OCI-LY7 (cell line): ENCODE measurements at regions not wholly inside any gene's neighbourhood (a gene's known extent, or its start where the extent isn't known, plus 50 kb on each side); places are given as distances from the start of the nearest gene placed in this dataset.
A peak's percentile ranks its signal among the peaks of the same experiment; 100 is the strongest.

Experiments
- BruUV-seq: library from RNA; stranded (reverse); fragments of 400-500 nt; replicated peaks from 2 replicates; lab custom pipeline; 2021; lab: Mats Ljungman, UMichigan
- CTCF ChIA-PET: fragments of 300-600 bp; sonication (Branson Sonifier 250); formaldehyde crosslinking; loops from one replicate; lab custom pipeline; 2022; ENCODE audit warnings: antibody characterized with exemption; ENCODE audit not compliant: unreplicated experiment; lab: Charles Lee
- POLR2A ChIA-PET: fragments of 300-600 bp; sonication (Branson Sonifier 250); formaldehyde crosslinking; loops from one replicate; lab custom pipeline; 2022; ENCODE audit warnings: antibody characterized with exemption; lab: Charles Lee
- DNase-seq: peaks from one replicate; pipeline ENCODE4 v3.0.0-alpha.2; 2015; ENCODE audit warnings: low spot score
- H2AFZ ChIP-seq: fragments of 200-600 bp; sonication (generic), shearing (Covaris generic); 2 replicates; pipeline ENCODE4 v1.6.1; 2014; ENCODE audit warnings: mild to moderate bottlenecking, antibody characterized with exemption, low read length, moderate library complexity
- H3K27ac ChIP-seq: fragments of 200-600 bp; sonication (generic); 2 replicates; pipeline ENCODE4 v1.5.1; 2014; ENCODE audit warnings: mixed run types, low read depth, mild to moderate bottlenecking, moderate library complexity, low read length, inconsistent platforms; ENCODE audit not compliant: poor library complexity, severe bottlenecking
- H3K36me3 ChIP-seq: fragments of 200-600 bp; sonication (generic); 2 replicates; pipeline ENCODE4 v1.6.1; 2014; ENCODE audit warnings: mild to moderate bottlenecking, antibody characterized with exemption, low read length, moderate library complexity, mixed read lengths; ENCODE audit not compliant: insufficient read depth
- H3K4me1 ChIP-seq: fragments of 200-600 bp; sonication (generic); 2 replicates; pipeline ENCODE4 v1.5.1; 2014; ENCODE audit warnings: mild to moderate bottlenecking, low read length; ENCODE audit not compliant: insufficient read depth, poor library complexity, severe bottlenecking
- H3K4me2 ChIP-seq: fragments of 200-600 bp; sonication (generic); 2 replicates; pipeline ENCODE4 v1.6.1; 2014; ENCODE audit warnings: mild to moderate bottlenecking, low read length
- H3K4me3 ChIP-seq: fragments of 200-600 bp; sonication (generic); 2 replicates; pipeline ENCODE4 v1.5.1; 2014; ENCODE audit warnings: mild to moderate bottlenecking, low read depth, low read length; ENCODE audit not compliant: poor library complexity, severe bottlenecking
- H3K79me2 ChIP-seq: fragments of 200-600 bp; sonication (generic); 2 replicates; pipeline ENCODE4 v1.6.1; 2016; ENCODE audit warnings: low read depth, mild to moderate bottlenecking, low read length, moderate library complexity, mixed read lengths; ENCODE audit not compliant: insufficient read depth
- H3K9me2 ChIP-seq: fragments of 200-600 bp; sonication (generic); 2 replicates; pipeline ENCODE4 v1.6.1; 2016; ENCODE audit warnings: mild to moderate bottlenecking, low read length, mixed read lengths; ENCODE audit not compliant: insufficient read depth
- H3K9me3 ChIP-seq: fragments of 200-600 bp; sonication (generic); 2 replicates; pipeline ENCODE4 v1.6.1; 2014; ENCODE audit warnings: mild to moderate bottlenecking, mixed run types, low read length, mixed read lengths
- H4K20me1 ChIP-seq: fragments of 200-600 bp; sonication (generic); 2 replicates; pipeline ENCODE4 v1.6.1; 2014; ENCODE audit warnings: mild to moderate bottlenecking, antibody characterized with exemption, low read length, moderate library complexity, mixed read lengths; ENCODE audit not compliant: insufficient read depth
- CTCF ChIP-seq: fragments of 200-600 bp; sonication (generic); conservative IDR thresholded peaks from 2 replicates; pipeline ENCODE4 v1.5.1; 2014; ENCODE audit warnings: mild to moderate bottlenecking, antibody characterized with exemption, low read length, moderate library complexity, mixed read lengths
- EZH2phosphoT487 ChIP-seq: fragments of 200-600 bp; sonication (generic); IDR thresholded peaks from 2 replicates; pipeline ENCODE4 v1.6.1; 2018; ENCODE audit warnings: low read depth, borderline replicate concordance, mild to moderate bottlenecking, mixed run types, antibody characterized with exemption, low read length, moderate library complexity, mixed read lengths
- intact Hi-C: fragments of 100-400 bp; cut with micrococcal nuclease; formaldehyde crosslinking; loops from one replicate; pipeline ENCODE4 v1.10.0; 2022; ENCODE audit not compliant: unreplicated experiment

GRCh38 chr14:86662334-86662733 lies 1132.4 kb downstream of the FLRT2 start:
- Histone ChIP-seq H3K4me2 (no peak overlapping the region), H3K9me2 (no peaks in the 10 kb centered on the region), H3K9me3 (no peaks in the 10 kb centered on the region), H3K4me3 (no peak overlapping the region), H3K27ac (no peak overlapping the region), H4K20me1 (no peaks in the 10 kb centered on the region), H3K4me1 (no peaks in the 10 kb centered on the region), H2AFZ (no peak overlapping the region), H3K36me3 (no peaks in the 10 kb centered on the region), H3K79me2 (no peaks in the 10 kb centered on the region)
- intact Hi-C loops: no loop called here
- POLR2A ChIA-PET: interaction anchor here (0.6 kb wide), 1 partner anchor 25 kb away, joined by 3 read pairs; no protein-coding TSS in a partner anchor
- CTCF ChIA-PET: no interaction called here
- BruUV-seq: no TSS peak
- no peak for DNase-seq
- TF ChIP-seq CTCF: no peak
- no peak for TF ChIP-seq EZH2phosphoT487

GRCh38 chr14:86654558-86655184 lies 1124.7 kb downstream of the FLRT2 start:
- Histone ChIP-seq H3K4me3 (no peak overlapping the region), H2AFZ (no peak overlapping the region), H3K79me2 (no peaks in the 10 kb centered on the region), H3K9me2 (no peaks in the 10 kb centered on the region), H3K9me3 (no peaks in the 10 kb centered on the region), H4K20me1 (no peaks in the 10 kb centered on the region), H3K4me1 (no peaks in the 10 kb centered on the region), H3K27ac (no peak overlapping the region), H3K36me3 (no peaks in the 10 kb centered on the region), H3K4me2 (no peak overlapping the region)
- CTCF ChIA-PET: no interaction called here
- no TSS peak for BruUV-seq
- TF ChIP-seq CTCF (peak; percentile 88), EZH2phosphoT487 (no peak)
- intact Hi-C loops: loop anchor here (10.0 kb wide), 1 partner anchor 410 kb away; no protein-coding TSS in a partner anchor
- DNase-seq: peak; percentile 49
- POLR2A ChIA-PET: interaction anchor here (0.7 to 1.2 kb wide), 2 partner anchors 10 to 962 kb away, joined by 3 read pairs; no protein-coding TSS in a partner anchor

GRCh38 chr14:86652526-86652925 lies 1122.6 kb downstream of the FLRT2 start:
- DNase-seq: no peak
- H3K9me2 ChIP-seq: no peaks in the 10 kb centered on the region
- no peak overlapping the region for H3K27ac ChIP-seq
- no peaks in the 10 kb centered on the region for H3K4me1 ChIP-seq
- H3K79me2 ChIP-seq: no peaks in the 10 kb centered on the region
- H3K4me3 ChIP-seq: no peak overlapping the region
- BruUV-seq: no TSS peak
- no peaks in the 10 kb centered on the region for H3K36me3 ChIP-seq
- ChIA-PET CTCF (no interaction called here), POLR2A (interaction anchor here (0.7 to 1.2 kb wide), 2 partner anchors 10 to 569 kb away, joined by 3 to 4 read pairs; no protein-coding TSS in a partner anchor)
- no peaks in the 10 kb centered on the region for H4K20me1 ChIP-seq
- TF ChIP-seq EZH2phosphoT487 (no peak), CTCF (no peak)
- H2AFZ ChIP-seq: no peak overlapping the region
- no peaks in the 10 kb centered on the region for H3K9me3 ChIP-seq
- H3K4me2 ChIP-seq: no peak overlapping the region
- intact Hi-C loops: loop anchor here (10.0 kb wide), 1 partner anchor 412 kb away; no protein-coding TSS in a partner anchor
